GM12872 (cell line): ENCODE measurements at regions not wholly inside any gene's neighbourhood (a gene's known extent, or its start where the extent isn't known, plus 50 kb on each side); places are given as distances from the start of the nearest gene placed in this dataset.

Source experiments
- CTCF ChIP-seq: IDR thresholded peaks from 3 replicates; pipeline ENCODE4 v1.5.1; 2011; ENCODE audit warnings: low read depth, mild to moderate bottlenecking, low read length, moderate library complexity; ENCODE audit not compliant: insufficient read depth

- TF ChIP-seq CTCF, result no peak
These were observed 601.1 kb upstream of the HTR2C start for GRCh38 chrX:113982766-113983165.

GRCh38 chrX:113980953-113981352 is 602.9 kb upstream of the HTR2C start:
- TF ChIP-seq CTCF, result no peak

- no peak for TF ChIP-seq CTCF
These were observed 606.0 kb upstream of the HTR2C start for GRCh38 chrX:113977887-113978286.

GRCh38 chrX:113975441-113975840 is 608.4 kb upstream of the HTR2C start:
- TF ChIP-seq CTCF, result no peak

- TF ChIP-seq CTCF, result no peak
These were observed 609.0 kb upstream of the HTR2C start for GRCh38 chrX:113974881-113975280.

GRCh38 chrX:113973706-113974105 is 610.2 kb upstream of the HTR2C start:
- no peak for TF ChIP-seq CTCF

- TF ChIP-seq CTCF, result no peak
These were observed 617.1 kb upstream of the HTR2C start for GRCh38 chrX:113966791-113967190.

GRCh38 chrX:113962343-113962742 is 621.5 kb upstream of the HTR2C start:
- no peak for TF ChIP-seq CTCF
